H9 (cell line): ENCODE measurements at regions not wholly inside any gene's neighbourhood (a gene's known extent, or its start where the extent isn't known, plus 50 kb on each side); places are given as distances from the start of the nearest gene placed in this dataset.

ENCODE experiments used
- DNase-seq: peaks from one replicate; pipeline ENCODE4 v3.0.0-alpha.2; 2017
- H2AFZ ChIP-seq: one replicate; pipeline ENCODE4 v1.6.1; 2013; ENCODE audit warnings: mild to moderate bottlenecking, low read length, control low read depth, moderate library complexity
- H2AK5ac ChIP-seq: 2 replicates; pipeline ENCODE4 v1.6.1; 2013; ENCODE audit warnings: low read length, control low read depth, mixed read lengths; ENCODE audit not compliant: insufficient read length
- H2BK120ac ChIP-seq: one replicate; pipeline ENCODE4 v1.6.1; 2013; ENCODE audit warnings: low read depth, mild to moderate bottlenecking, low read length, control low read depth, inconsistent platforms; ENCODE audit not compliant: poor library complexity, severe bottlenecking
- H2BK12ac ChIP-seq: 2 replicates; pipeline ENCODE4 v1.6.1; 2013; ENCODE audit warnings: low read length, control low read depth, mixed read lengths, low read depth; ENCODE audit not compliant: insufficient read length
- H2BK15ac ChIP-seq: 2 replicates; pipeline ENCODE4 v1.6.1; 2013; ENCODE audit warnings: low read depth, low read length, control low read depth
- H2BK20ac ChIP-seq: one replicate; pipeline ENCODE4 v1.6.1; 2013; ENCODE audit warnings: low read depth, mild to moderate bottlenecking, low read length, control low read depth, inconsistent platforms; ENCODE audit not compliant: poor library complexity, severe bottlenecking
- H2BK5ac ChIP-seq: 2 replicates; pipeline ENCODE4 v1.6.1; 2013; ENCODE audit warnings: low read length, control low read depth, mixed read lengths; ENCODE audit not compliant: insufficient read length
- H3K14ac ChIP-seq: 2 replicates; pipeline ENCODE4 v1.6.1; 2013; ENCODE audit warnings: low read length, control low read depth; ENCODE audit not compliant: insufficient read depth
- H3K18ac ChIP-seq: 2 replicates; pipeline ENCODE4 v1.6.1; 2013; ENCODE audit warnings: low read depth, mild to moderate bottlenecking, mixed read lengths, low read length, control low read depth; ENCODE audit not compliant: insufficient read length
- H3K23ac ChIP-seq: 2 replicates; pipeline ENCODE4 v1.6.1; 2013; ENCODE audit warnings: low read length, control low read depth, mixed read lengths, low read depth; ENCODE audit not compliant: insufficient read length
- H3K23me2 ChIP-seq: 2 replicates; pipeline ENCODE4 v1.6.1; 2013; ENCODE audit warnings: low read depth, mild to moderate bottlenecking, mixed read lengths, low read length, control low read depth; ENCODE audit not compliant: insufficient read length, poor library complexity, severe bottlenecking
- H3K27ac ChIP-seq: 2 replicates; pipeline ENCODE4 v1.5.1; 2013; ENCODE audit warnings: low read length, control low read depth, mixed read lengths, low read depth; ENCODE audit not compliant: insufficient read length
- H3K27me3 ChIP-seq: 2 replicates; pipeline ENCODE4 v1.6.1; 2013; ENCODE audit warnings: low read length, control low read depth, inconsistent platforms; ENCODE audit not compliant: insufficient read depth
- H3K4ac ChIP-seq: 2 replicates; pipeline ENCODE4 v1.6.1; 2013; ENCODE audit warnings: low read depth, mild to moderate bottlenecking, control low read depth, inconsistent platforms, low read length, moderate library complexity
- H3K4me1 ChIP-seq: 2 replicates; pipeline ENCODE4 v1.6.1; 2013; ENCODE audit warnings: low read length, control low read depth, inconsistent platforms; ENCODE audit not compliant: insufficient read depth
- H3K4me2 ChIP-seq: 2 replicates; pipeline ENCODE4 v1.6.1; 2013; ENCODE audit warnings: low read length, control low read depth, mixed read lengths; ENCODE audit not compliant: insufficient read length, insufficient read depth
- H3K56ac ChIP-seq: 2 replicates; pipeline ENCODE4 v1.6.1; 2013; ENCODE audit warnings: low read depth, mild to moderate bottlenecking, mixed read lengths, low read length, control low read depth; ENCODE audit not compliant: insufficient read length
- H3K79me1 ChIP-seq: 2 replicates; pipeline ENCODE4 v1.6.1; 2013; ENCODE audit warnings: low read depth, mild to moderate bottlenecking, moderate library complexity, low read length, control low read depth, inconsistent platforms; ENCODE audit not compliant: insufficient read depth, poor library complexity, severe bottlenecking
- H3K79me2 ChIP-seq: 2 replicates; pipeline ENCODE4 v1.6.1; 2013; ENCODE audit warnings: low read length, control low read depth, inconsistent platforms; ENCODE audit not compliant: insufficient read depth
- H3K9ac ChIP-seq: 2 replicates; pipeline ENCODE4 v1.6.1; 2013; ENCODE audit warnings: low read length, control low read depth, mixed read lengths; ENCODE audit not compliant: insufficient read length; ENCODE audit errors: extremely low read depth
- H3K9me3 ChIP-seq: one replicate; pipeline ENCODE4 v1.6.1; 2013; ENCODE audit warnings: low read depth, low read length, inconsistent platforms; ENCODE audit not compliant: control insufficient read depth
- H3T11ph ChIP-seq: one replicate; pipeline ENCODE4 v1.6.1; 2013; ENCODE audit warnings: mild to moderate bottlenecking, low read length, control low read depth, inconsistent platforms
- H4K20me1 ChIP-seq: one replicate; pipeline ENCODE4 v1.6.1; 2013; ENCODE audit not compliant: control insufficient read depth, insufficient read length, insufficient read depth
- H4K5ac ChIP-seq: 2 replicates; pipeline ENCODE4 v1.6.1; 2013; ENCODE audit warnings: low read depth, mild to moderate bottlenecking, mixed read lengths, low read length, control low read depth; ENCODE audit not compliant: insufficient read length
- H4K8ac ChIP-seq: replicated peaks from 2 replicates; pipeline ENCODE4 v1.6.1; 2013; ENCODE audit warnings: low read length, control low read depth, mixed read lengths, low read depth; ENCODE audit not compliant: insufficient read length
- H4K91ac ChIP-seq: 2 replicates; pipeline ENCODE4 v1.6.1; 2013; ENCODE audit warnings: low read depth, mild to moderate bottlenecking, moderate library complexity, mixed read lengths, low read length, control low read depth; ENCODE audit not compliant: insufficient read length
- H3K27ac Mint-ChIP-seq, 3 experiments: 2 replicates in 2 of 3; 3 replicates in 1 of 3; pipeline ENCODE4 v1.8.0; 2020 to 2021; ENCODE audit warnings: mixed read lengths in 3 of 3, mild to moderate bottlenecking in 1 of 3, moderate library complexity in 1 of 3
- H3K27me3 Mint-ChIP-seq: 2 replicates; pipeline ENCODE4 v1.8.0; 2021; ENCODE audit warnings: low read depth, mild to moderate bottlenecking, moderate library complexity, mixed read lengths
- H3K36me3 Mint-ChIP-seq, 3 experiments: 2 replicates in 2 of 3; 3 replicates in 1 of 3; pipeline ENCODE4 v1.8.0; 2020 to 2021; ENCODE audit warnings: low read depth in 3 of 3, mixed read lengths in 3 of 3; ENCODE audit not compliant: insufficient read depth in 1 of 3
- H3K4me1 Mint-ChIP-seq, 2 experiments: 2 replicates each; pipeline ENCODE4 v1.8.0; 2020; ENCODE audit warnings: mixed read lengths in 2 of 2
- H3K4me3 Mint-ChIP-seq, 2 experiments: 2 replicates in 1 of 2; 3 replicates in 1 of 2; pipeline ENCODE4 v1.8.0; 2020 to 2021; ENCODE audit warnings: mild to moderate bottlenecking in 2 of 2, mixed read lengths in 2 of 2, moderate library complexity in 1 of 2
- H3K9me3 Mint-ChIP-seq, 2 experiments: 2 replicates in 1 of 2; 3 replicates in 1 of 2; pipeline ENCODE4 v1.8.0; 2020; ENCODE audit warnings: mild to moderate bottlenecking in 2 of 2, mixed read lengths in 2 of 2, moderate library complexity in 1 of 2
- CTCF ChIP-seq: fragments of 200-600 bp; sonication (generic); conservative IDR thresholded peaks from 3 replicates; pipeline ENCODE4 v1.8.0; 2021; ENCODE audit warnings: antibody characterized with exemption, mild to moderate bottlenecking
- WGBS: extraction: QIAGEN DNeasy Blood & Tissue Kit; methylation state at CpG from one replicate; pipeline ENCODE4 v1.1.7; 2013; ENCODE audit warnings: missing lambda C conversion rate, low lambda C conversion rate, mixed read lengths; ENCODE audit not compliant: insufficient read length; ENCODE audit errors: extremely low coverage; 5-methylcytosine and 5-hydroxymethylcytosine counted together

GRCh38 chr20:7248281-7249201, 481.1 kb downstream of the BMP2 start:
- Histone ChIP-seq H4K5ac (no peak overlapping the region), H3K4me2 (no peak overlapping the region), H4K8ac (no peak overlapping the region), H3K23me2 (no peaks in the 10 kb centered on the region), H2BK15ac (no peak overlapping the region), H3K4me1 (no peaks in the 10 kb centered on the region), H2BK120ac (no peak overlapping the region), H2BK5ac (no peak overlapping the region), H4K91ac (no peak overlapping the region), H3K27me3 (no peaks in the 10 kb centered on the region), H2AK5ac (no peak overlapping the region), H3K9ac (no peak overlapping the region), H3K79me1 (no peaks in the 10 kb centered on the region), H4K20me1 (no peaks in the 10 kb centered on the region), H3T11ph (no peak overlapping the region), H3K18ac (no peak overlapping the region), H3K79me2 (no peaks in the 10 kb centered on the region), H3K14ac (no peak overlapping the region), H3K9me3 (no peaks in the 10 kb centered on the region), H3K23ac (no peak overlapping the region), H3K56ac (no peak overlapping the region), H2BK20ac (no peak overlapping the region), H3K4ac (no peak overlapping the region), H2AFZ (no peak overlapping the region), H2BK12ac (no peak overlapping the region), H3K27ac (no peak overlapping the region)
- no peak overlapping the region; a peak in 2 of 7 replicates for H3K27ac Mint-ChIP-seq
- WGBS, result no CpG with 5 or more reads among the region's 7 CpGs
- no peaks in the 10 kb centered on the region for H3K9me3 Mint-ChIP-seq
- no peak overlapping the region for H3K4me3 Mint-ChIP-seq
- no peaks in the 10 kb centered on the region for H3K36me3 Mint-ChIP-seq
- no peak for TF ChIP-seq CTCF
- no peaks in the 10 kb centered on the region for H3K27me3 Mint-ChIP-seq
- DNase-seq, result no peak
- peaks cover 5 to 11% of the 10 kb centered on the region in 2 experiments; a peak in 3 of 4 replicates for H3K4me1 Mint-ChIP-seq
